GM21723 (cell line): ENCODE measurements at regions not wholly inside any gene's neighbourhood (a gene's known extent, or its start where the extent isn't known, plus 50 kb on each side); places are given as distances from the start of the nearest gene placed in this dataset.

ENCODE experiments used
- ATAC-seq: cut with Tn5 transposase; IDR thresholded peaks from one replicate; pipeline ENCODE4 v1.9.1; 2021; ENCODE audit warnings: mild to moderate bottlenecking, moderate library complexity; ENCODE audit not compliant: unreplicated experiment

GRCh38 chr3:110767838-110768237 is 303.8 kb upstream of the NECTIN3 start:
- no peak for ATAC-seq

GRCh38 chr3:110773413-110773954 is 298.1 kb upstream of the NECTIN3 start:
- ATAC-seq = no peak

- ATAC-seq = no peak
Observed at GRCh38 chr3:110774496-110775265, 296.9 kb upstream of the NECTIN3 start.

- no peak for ATAC-seq
Observed at GRCh38 chr3:110779581-110779980, 292.0 kb upstream of the NECTIN3 start.

GRCh38 chr3:110783541-110783940 is 288.1 kb upstream of the NECTIN3 start:
- ATAC-seq = no peak

- ATAC-seq = no peak
Observed at GRCh38 chr3:110788794-110789193, 282.8 kb upstream of the NECTIN3 start.

GRCh38 chr3:110789315-110789714 is 282.3 kb upstream of the NECTIN3 start:
- no peak for ATAC-seq

- ATAC-seq = no peak
Observed at GRCh38 chr3:110790631-110791030, 281.0 kb upstream of the NECTIN3 start.

GRCh38 chr3:110791995-110792686 is 279.5 kb upstream of the NECTIN3 start:
- no peak for ATAC-seq

- no peak for ATAC-seq
Observed at GRCh38 chr3:110793611-110794010, 278.0 kb upstream of the NECTIN3 start.

- no peak for ATAC-seq
Observed at GRCh38 chr3:110795163-110795562, 276.5 kb upstream of the NECTIN3 start.

GRCh38 chr3:110799271-110799670 is 272.3 kb upstream of the NECTIN3 start:
- no peak for ATAC-seq

GRCh38 chr3:110804856-110805255 is 266.8 kb upstream of the NECTIN3 start:
- no peak for ATAC-seq

GRCh38 chr3:110806924-110807323 is 264.7 kb upstream of the NECTIN3 start:
- ATAC-seq = no peak

GRCh38 chr3:110808630-110809029 is 263.0 kb upstream of the NECTIN3 start:
- no peak for ATAC-seq

GRCh38 chr3:110810356-110810755 is 261.3 kb upstream of the NECTIN3 start:
- ATAC-seq = no peak

- no peak for ATAC-seq
Observed at GRCh38 chr3:110811050-110811449, 260.6 kb upstream of the NECTIN3 start.

GRCh38 chr3:110813541-110813940 is 258.1 kb upstream of the NECTIN3 start:
- ATAC-seq = no peak

GRCh38 chr3:110814170-110815007 is 257.2 kb upstream of the NECTIN3 start:
- ATAC-seq = peak; percentile 72

GRCh38 chr3:110815008-110815583 is 256.5 kb upstream of the NECTIN3 start:
- ATAC-seq = no peak

GRCh38 chr3:110816008-110816407 is 255.6 kb upstream of the NECTIN3 start:
- peak; percentile 39 for ATAC-seq
